SK-N-SH (cell line): ENCODE measurements at regions not wholly inside any gene's neighbourhood (a gene's known extent, or its start where the extent isn't known, plus 50 kb on each side); places are given as distances from the start of the nearest gene placed in this dataset.
"Not testable (repeated sequence)": the region's sequence is repeated elsewhere in the genome, so short reads cannot be mapped to it uniquely, and the experiment has no call there.

Experiments used
- CTCF ChIA-PET: fragments of 300-600, 350-600 bp; formaldehyde crosslinking; extraction: SDS; loops from one replicate; lab custom pipeline; 2021; lab: Yijun Ruan, JAX
- POLR2A ChIA-PET: fragments of 350-600 bp; sonication (Branson Sonifier 250); formaldehyde crosslinking; extraction: SDS; loops from one replicate; lab custom pipeline; 2020; ENCODE audit warnings: antibody characterized with exemption, inconsistent platforms; lab: Yijun Ruan, JAX
- DNase-seq: peaks from one replicate; pipeline ENCODE4 v3.0.0; 2012
- H2AFZ ChIP-seq: fragments of 200-600 bp; sonication (generic); 2 replicates; pipeline ENCODE4 v1.8.1; 2016; ENCODE audit warnings: antibody characterized with exemption, mild to moderate bottlenecking, low read depth
- H3F3A ChIP-seq: fragments of 200-600 bp; sonication (generic); replicated peaks from 2 replicates; pipeline ENCODE3; 2016; ENCODE audit warnings: antibody characterized with exemption, mild to moderate bottlenecking; ENCODE audit not compliant: insufficient read depth
- H3K27ac ChIP-seq, 2 experiments: fragments of 200-500 bp in 1 of 2; fragments of 200-600 bp in 1 of 2; sonication (Bioruptor generic) in 1 of 2; sonication (generic), shearing (Covaris generic) in 1 of 2; 2 replicates each; pipeline versions ENCODE4 v1.5.1 to v1.6.1; 2014 to 2016; ENCODE audit warnings: low read depth in 2 of 2, inconsistent platforms in 1 of 2, low read length in 1 of 2, mild to moderate bottlenecking in 1 of 2, mixed read lengths in 1 of 2
- H3K27me3 ChIP-seq: fragments of 200-600 bp; sonication (generic), shearing (Covaris generic); 2 replicates; pipeline ENCODE4 v1.6.1; 2016; ENCODE audit warnings: mixed run types; ENCODE audit not compliant: insufficient read depth
- H3K36me3 ChIP-seq, 2 experiments: fragments of 200-500 bp in 1 of 2; fragments of 200-600 bp in 1 of 2; sonication (Bioruptor generic) in 1 of 2; sonication (generic) in 1 of 2; replicated peaks in 1 of 2; 2 replicates each; pipeline versions ENCODE3 to v1.5.1; 2014 to 2016; ENCODE audit warnings: low read length in 1 of 2, mild to moderate bottlenecking in 1 of 2; ENCODE audit not compliant: insufficient read depth in 2 of 2, control insufficient read depth in 1 of 2
- H3K4me1 ChIP-seq, 2 experiments: fragments of 200-500 bp in 1 of 2; fragments of 200-600 bp in 1 of 2; sonication (Bioruptor generic) in 1 of 2; sonication (generic), shearing (Covaris generic) in 1 of 2; 2 replicates each; pipeline versions ENCODE4 v1.5.1 to v1.6.1; 2014 to 2016; ENCODE audit warnings: low read depth in 1 of 2, low read length in 1 of 2, mixed run types in 1 of 2; ENCODE audit not compliant: insufficient read depth in 2 of 2, control insufficient read depth in 1 of 2
- H3K4me2 ChIP-seq: fragments of 200-600 bp; sonication (generic), shearing (Covaris generic); 2 replicates; pipeline ENCODE4 v1.6.1; 2017; ENCODE audit warnings: mixed run types
- H3K4me3 ChIP-seq, 2 experiments: fragments of 200-500 bp in 1 of 2; fragments of 200-600 bp in 1 of 2; sonication (Bioruptor generic) in 1 of 2; sonication (generic), shearing (Covaris generic) in 1 of 2; 2 replicates each; pipeline versions ENCODE4 v1.5.1 to v1.8.1; 2014 to 2016; ENCODE audit warnings: low read depth in 2 of 2, inconsistent platforms in 1 of 2, low read length in 1 of 2, mild to moderate bottlenecking in 1 of 2, mixed read lengths in 1 of 2, moderate library complexity in 1 of 2
- H3K79me2 ChIP-seq: fragments of 200-600 bp; sonication (generic); 2 replicates; pipeline ENCODE4 v1.8.1; 2017; ENCODE audit warnings: mild to moderate bottlenecking; ENCODE audit not compliant: insufficient read depth
- H3K9ac ChIP-seq: fragments of 200-600 bp; sonication (generic); 2 replicates; pipeline ENCODE4 v1.6.1; 2017; ENCODE audit warnings: mixed run types
- H3K9me2 ChIP-seq: fragments of 200-600 bp; sonication (generic); 2 replicates; pipeline ENCODE4 v1.6.1; 2017; ENCODE audit warnings: mixed run types
- H3K9me3 ChIP-seq: fragments of 200-600 bp; sonication (generic); 2 replicates; pipeline ENCODE4 v1.6.1; 2017; ENCODE audit warnings: mixed run types, mild to moderate bottlenecking, moderate library complexity
- H4K20me1 ChIP-seq: fragments of 200-600 bp; sonication (generic); 2 replicates; pipeline ENCODE4 v1.6.1; 2017; ENCODE audit warnings: mild to moderate bottlenecking, mixed run types; ENCODE audit not compliant: insufficient read depth
- CHD2 ChIP-seq: fragments of 150-350 bp; IDR thresholded peaks from 2 replicates; pipeline ENCODE4 v1.6.1; 2018; ENCODE audit warnings: low read length; ENCODE audit not compliant: partially characterized antibody
- EP300 ChIP-seq, 2 experiments: IDR thresholded peaks; 2 replicates each; pipeline versions ENCODE4 v1.4.0 to v1.6.1; 2012; ENCODE audit warnings: borderline replicate concordance in 1 of 2, low read depth in 1 of 2, low read length in 1 of 2
- EZH2phosphoT487 ChIP-seq: fragments of 200-600 bp; sonication (generic); IDR thresholded peaks from 2 replicates; pipeline ENCODE4 v1.6.1; 2017; ENCODE audit warnings: low read depth, mixed run types, mild to moderate bottlenecking, antibody characterized with exemption, moderate library complexity, borderline replicate concordance
- FOSL2 ChIP-seq: IDR thresholded peaks from 2 replicates; pipeline ENCODE4 v1.4.0; 2012; ENCODE audit warnings: low read depth, mild to moderate bottlenecking, moderate library complexity, borderline replicate concordance
- FOXJ3 ChIP-seq: sonication (generic); formaldehyde crosslinking; IDR thresholded peaks from 2 replicates; pipeline ENCODE4 v1.5.1; 2020; ENCODE audit warnings: mild to moderate bottlenecking, missing genetic modification reagents
- JUND ChIP-seq: IDR thresholded peaks from 2 replicates; pipeline ENCODE4 v1.4.0; 2012
- MEF2A ChIP-seq: IDR thresholded peaks from 2 replicates; pipeline ENCODE4 v1.4.0; 2012; ENCODE audit warnings: low read depth, borderline replicate concordance
- MXI1 ChIP-seq: IDR thresholded peaks from 2 replicates; pipeline ENCODE4 v1.6.1; 2012; ENCODE audit warnings: mild to moderate bottlenecking, low read depth, low read length, improper control_type of control experiment
- RFX5 ChIP-seq: IDR thresholded peaks from 2 replicates; pipeline ENCODE4 v1.6.1; 2012; ENCODE audit warnings: mild to moderate bottlenecking, improper control_type of control experiment, low read length
- SIN3A ChIP-seq: IDR thresholded peaks from 2 replicates; pipeline ENCODE4 v1.6.1; 2012; ENCODE audit warnings: low read depth, mild to moderate bottlenecking, low read length, moderate library complexity, borderline replicate concordance
- SMC3 ChIP-seq: IDR thresholded peaks from 2 replicates; pipeline ENCODE4 v1.6.1; 2012; ENCODE audit warnings: low read depth, low read length, improper control_type of control experiment
- TAF1 ChIP-seq: IDR thresholded peaks from 2 replicates; pipeline ENCODE4 v1.6.1; 2012; ENCODE audit warnings: low read depth, mild to moderate bottlenecking, low read length, moderate library complexity, borderline replicate concordance
- TCF12 ChIP-seq: IDR thresholded peaks from 2 replicates; pipeline ENCODE4 v1.4.0; 2012
- TEAD4 ChIP-seq: IDR thresholded peaks from 2 replicates; pipeline ENCODE4 v1.4.0; 2012; ENCODE audit warnings: mild to moderate bottlenecking, borderline replicate concordance; ENCODE audit not compliant: insufficient read depth
- WGBS: methylation state at CpG from one replicate; pipeline ENCODE4 v1.1.6; 2017; ENCODE audit warnings: low lambda C conversion rate; 5-methylcytosine and 5-hydroxymethylcytosine counted together
- TF ChIP-seq, protein P1 (sequence below): fragments of 150-350 bp; IDR thresholded peaks from 2 replicates; pipeline ENCODE4 v1.6.1; 2016; ENCODE audit warnings: mild to moderate bottlenecking, low read depth, low read length
- TF ChIP-seq, protein P2 (sequence below): IDR thresholded peaks from 2 replicates; pipeline ENCODE4 v1.4.0; 2012; ENCODE audit warnings: low read depth, borderline replicate concordance
- TF ChIP-seq, protein P3 (sequence below): IDR thresholded peaks from 2 replicates; pipeline ENCODE4 v1.4.0; 2012; ENCODE audit warnings: low read depth

DNA sequence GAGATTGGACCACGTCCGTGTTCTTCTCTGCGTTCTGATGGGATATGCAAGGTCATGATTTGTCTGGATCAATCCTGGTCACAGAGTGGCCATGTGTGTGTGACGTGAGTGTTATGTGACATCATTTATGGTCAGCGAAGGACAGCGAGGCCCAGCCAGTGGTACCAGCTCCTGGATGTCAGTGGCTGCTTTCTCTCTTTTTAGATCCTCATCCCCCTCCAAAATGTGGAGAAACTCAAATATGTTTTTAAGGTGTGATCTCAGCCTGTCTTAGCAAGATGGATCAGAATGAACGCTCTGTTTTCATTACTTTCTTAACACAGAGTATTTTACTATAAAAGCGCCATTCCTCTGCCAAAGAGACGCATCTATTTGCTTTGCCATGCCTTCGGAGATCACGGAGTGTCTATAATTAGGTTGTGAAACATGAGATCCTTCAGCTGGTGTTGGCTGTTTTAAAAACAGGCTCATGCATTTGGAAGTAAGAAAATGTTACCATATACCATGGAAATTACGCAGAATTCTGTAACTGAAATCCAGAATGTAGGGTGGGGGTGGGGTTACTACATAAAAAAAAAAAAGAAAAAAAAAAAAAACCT lies 245.5 kb upstream of the TCERG1L start:
- Histone ChIP-seq H3K27me3 (no peaks in the 10 kb centered on the region), H3K9me2 (no peaks in the 10 kb centered on the region), H3F3A (no peaks in the 10 kb centered on the region), H3K4me3 (no peak overlapping the region), H3K9ac (no peak overlapping the region), H3K36me3 (no peaks in the 10 kb centered on the region), H3K27ac (no peak overlapping the region), H3K4me2 (no peak overlapping the region), H4K20me1 (no peaks in the 10 kb centered on the region), H3K9me3 (no peaks in the 10 kb centered on the region), H3K4me1 (no peaks in the 10 kb centered on the region), H3K79me2 (no peaks in the 10 kb centered on the region), H2AFZ (no peak overlapping the region)
- ChIA-PET POLR2A (no interaction called here), CTCF (no interaction called here)
- TF ChIP-seq, protein P1, sequence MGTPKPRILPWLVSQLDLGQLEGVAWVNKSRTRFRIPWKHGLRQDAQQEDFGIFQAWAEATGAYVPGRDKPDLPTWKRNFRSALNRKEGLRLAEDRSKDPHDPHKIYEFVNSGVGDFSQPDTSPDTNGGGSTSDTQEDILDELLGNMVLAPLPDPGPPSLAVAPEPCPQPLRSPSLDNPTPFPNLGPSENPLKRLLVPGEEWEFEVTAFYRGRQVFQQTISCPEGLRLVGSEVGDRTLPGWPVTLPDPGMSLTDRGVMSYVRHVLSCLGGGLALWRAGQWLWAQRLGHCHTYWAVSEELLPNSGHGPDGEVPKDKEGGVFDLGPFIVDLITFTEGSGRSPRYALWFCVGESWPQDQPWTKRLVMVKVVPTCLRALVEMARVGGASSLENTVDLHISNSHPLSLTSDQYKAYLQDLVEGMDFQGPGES: no peak
- TF ChIP-seq SIN3A (no peak), EZH2phosphoT487 (no peak), MEF2A (no peak), FOSL2 (no peak), RFX5 (no peak), TEAD4 (no peak), MXI1 (no peak)
- TF ChIP-seq, protein P2, sequence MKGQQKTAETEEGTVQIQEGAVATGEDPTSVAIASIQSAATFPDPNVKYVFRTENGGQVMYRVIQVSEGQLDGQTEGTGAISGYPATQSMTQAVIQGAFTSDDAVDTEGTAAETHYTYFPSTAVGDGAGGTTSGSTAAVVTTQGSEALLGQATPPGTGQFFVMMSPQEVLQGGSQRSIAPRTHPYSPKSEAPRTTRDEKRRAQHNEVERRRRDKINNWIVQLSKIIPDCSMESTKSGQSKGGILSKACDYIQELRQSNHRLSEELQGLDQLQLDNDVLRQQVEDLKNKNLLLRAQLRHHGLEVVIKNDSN: no peak
- DNase-seq: no peak
- 32% methylated on average over 9 of the region's 12 CpGs for WGBS

DNA sequence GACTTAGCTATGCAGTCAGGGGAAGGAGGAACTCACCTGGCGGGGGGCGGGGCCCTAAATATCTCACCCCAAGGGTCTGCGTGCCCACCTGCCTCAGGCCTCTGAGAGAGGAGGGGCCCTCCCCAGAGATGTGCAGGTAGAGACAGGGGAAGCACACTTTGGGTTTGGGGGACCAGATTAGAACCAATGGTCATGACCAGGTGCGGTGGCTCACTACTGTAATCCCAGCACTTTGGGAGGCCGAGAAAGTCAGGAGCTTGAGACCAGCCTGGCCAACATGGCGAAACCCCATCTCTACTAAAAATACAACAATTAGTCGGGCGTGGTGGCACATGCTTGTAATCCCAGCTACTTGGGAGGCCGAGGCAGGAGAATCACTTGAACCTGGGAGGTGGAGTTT lies 246.4 kb upstream of the TCERG1L start:
- H3K9ac ChIP-seq, H2AFZ ChIP-seq, H3K4me2 ChIP-seq, DNase-seq, H3K79me2 ChIP-seq, H3K4me3 ChIP-seq, H4K20me1 ChIP-seq, CTCF ChIA-PET, H3K9me2 ChIP-seq, H3K27ac ChIP-seq, H3K36me3 ChIP-seq, H3F3A ChIP-seq, H3K9me3 ChIP-seq, H3K27me3 ChIP-seq, H3K4me1 ChIP-seq, POLR2A ChIA-PET: not testable (repeated sequence)
- 30% methylated on average over 9 of the region's 9 CpGs for WGBS

DNA sequence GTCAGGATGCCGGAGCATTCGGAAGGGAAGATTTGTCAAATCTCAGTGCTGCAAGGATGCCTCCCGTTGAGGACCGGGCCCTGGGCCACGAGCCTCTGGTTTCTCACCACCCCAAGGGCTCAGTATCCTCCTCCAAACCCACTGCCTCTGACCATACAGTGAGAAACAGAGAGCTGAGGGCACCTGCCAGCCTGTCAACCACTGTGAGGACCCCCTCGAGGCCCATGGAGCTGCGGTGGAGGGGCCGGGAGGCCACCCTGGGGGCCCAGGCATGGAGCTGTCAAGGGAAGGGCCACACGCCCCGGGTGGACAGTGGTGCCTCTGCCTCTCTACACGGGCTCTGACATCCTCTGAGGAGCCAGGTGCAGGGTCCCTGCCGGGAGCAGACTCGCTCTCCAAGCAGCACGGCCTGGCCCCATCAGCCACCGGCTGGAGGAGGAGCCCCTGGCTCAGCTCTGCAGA lies 248.0 kb upstream of the TCERG1L start:
- CTCF ChIA-PET: interaction anchor here (0.9 to 1.2 kb wide), 2 partner anchors 106 to 227 kb away, joined by 3 to 4 read pairs; no protein-coding TSS in a partner anchor
- no peaks in the 10 kb centered on the region for H3K9me3 ChIP-seq
- no peaks in the 10 kb centered on the region for H3K9me2 ChIP-seq
- H3F3A ChIP-seq: no peaks in the 10 kb centered on the region
- H4K20me1 ChIP-seq: no peaks in the 10 kb centered on the region
- no peak overlapping the region for H3K27ac ChIP-seq
- POLR2A ChIA-PET: no interaction called here
- no peaks in the 10 kb centered on the region for H3K36me3 ChIP-seq
- no peaks in the 10 kb centered on the region for H3K4me1 ChIP-seq
- no peaks in the 10 kb centered on the region for H3K27me3 ChIP-seq
- no peak for DNase-seq
- no peak overlapping the region for H3K4me3 ChIP-seq
- no peak overlapping the region for H3K9ac ChIP-seq
- no peak overlapping the region for H3K4me2 ChIP-seq
- WGBS: 56% methylated on average over 5 of the region's 15 CpGs
- H2AFZ ChIP-seq: no peak overlapping the region
- H3K79me2 ChIP-seq: no peaks in the 10 kb centered on the region
- TF ChIP-seq SIN3A (no peak), JUND (no peak), SMC3 (no peak), EP300 (IDR thresholded peaks at IDR 0.05; ENCODE audit: borderline replicate concordance in 1 of 2, low read depth in 1 of 2, low read length in 1 of 2) (no peak), CHD2 (no peak), TCF12 (no peak), FOXJ3 (CRISPR knock-in tag) (no peak), TAF1 (no peak)
- TF ChIP-seq, protein P3, sequence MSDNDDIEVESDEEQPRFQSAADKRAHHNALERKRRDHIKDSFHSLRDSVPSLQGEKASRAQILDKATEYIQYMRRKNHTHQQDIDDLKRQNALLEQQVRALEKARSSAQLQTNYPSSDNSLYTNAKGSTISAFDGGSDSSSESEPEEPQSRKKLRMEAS: no peak
